Neuronal stem cell (in vitro differentiated cells): ENCODE measurements at regions not wholly inside any gene's neighbourhood (a gene's known extent, or its start where the extent isn't known, plus 50 kb on each side); places are given as distances from the start of the nearest gene placed in this dataset.

Experiments used
- DNase-seq: peaks from one replicate; pipeline ENCODE4 v3.0.0-alpha.2; 2013; ENCODE audit warnings: low spot score
- H2AFZ ChIP-seq: one replicate; pipeline ENCODE4 v1.6.1; 2013; ENCODE audit warnings: mild to moderate bottlenecking, low read length, inconsistent platforms
- H2AK5ac ChIP-seq: 2 replicates; pipeline ENCODE4 v1.6.1; 2013; ENCODE audit warnings: low read depth, mild to moderate bottlenecking, inconsistent platforms, low read length, moderate library complexity, mixed read lengths
- H2BK120ac ChIP-seq: 2 replicates; pipeline ENCODE4 v1.6.1; 2013; ENCODE audit warnings: low read depth, mild to moderate bottlenecking, inconsistent platforms, low read length, moderate library complexity, mixed read lengths
- H2BK12ac ChIP-seq: one replicate; pipeline ENCODE4 v1.6.1; 2013; ENCODE audit warnings: low read length, inconsistent platforms
- H2BK15ac ChIP-seq: 2 replicates; pipeline ENCODE4 v1.6.1; 2013; ENCODE audit warnings: mild to moderate bottlenecking, low read length, inconsistent platforms, mixed read lengths
- H2BK5ac ChIP-seq: one replicate; pipeline ENCODE4 v1.6.1; 2013; ENCODE audit warnings: inconsistent platforms, mild to moderate bottlenecking, low read length, moderate library complexity
- H3K14ac ChIP-seq: one replicate; pipeline ENCODE4 v1.6.1; 2013; ENCODE audit warnings: low read length, inconsistent platforms
- H3K18ac ChIP-seq: 2 replicates; pipeline ENCODE4 v1.6.1; 2013; ENCODE audit warnings: low read length, inconsistent platforms
- H3K23ac ChIP-seq: 2 replicates; pipeline ENCODE4 v1.6.1; 2013; ENCODE audit warnings: low read depth, mild to moderate bottlenecking, mixed read lengths, low read length, inconsistent platforms; ENCODE audit not compliant: poor library complexity
- H3K27ac ChIP-seq: replicated peaks from 3 replicates; pipeline ENCODE4 v1.5.1; 2013; ENCODE audit warnings: low read length, inconsistent platforms
- H3K27me3 ChIP-seq, 3 experiments: 2 replicates each; pipeline ENCODE4 v1.6.1; 2013; ENCODE audit warnings: low read length in 3 of 3, mild to moderate bottlenecking in 2 of 3, inconsistent platforms in 1 of 3, low read depth in 1 of 3, mixed read lengths in 1 of 3, moderate library complexity in 1 of 3; ENCODE audit not compliant: control insufficient read depth in 3 of 3, insufficient read depth in 3 of 3
- H3K36me3 ChIP-seq, 2 donors: replicated peaks in 1 of 2; 2 replicates each; pipeline ENCODE4 v1.6.1; 2013; ENCODE audit warnings: low read length in 2 of 2; ENCODE audit not compliant: control insufficient read depth in 2 of 2, insufficient read depth in 2 of 2
- H3K4ac ChIP-seq: 2 replicates; pipeline ENCODE4 v1.6.1; 2013; ENCODE audit warnings: inconsistent platforms, mild to moderate bottlenecking, low read length, moderate library complexity
- H3K4me1 ChIP-seq, 2 donors: 1 replicate in 1 of 2; 2 replicates in 1 of 2; pipeline ENCODE4 v1.6.1; 2013; ENCODE audit warnings: low read length in 2 of 2, low read depth in 1 of 2; ENCODE audit not compliant: control insufficient read depth in 2 of 2, insufficient read depth in 1 of 2
- H3K4me2 ChIP-seq: one replicate; pipeline ENCODE4 v1.6.1; 2013; ENCODE audit warnings: mild to moderate bottlenecking, low read length, inconsistent platforms; ENCODE audit not compliant: insufficient read depth, poor library complexity, severe bottlenecking
- H3K4me3 ChIP-seq, 2 donors: 2 replicates each; pipeline ENCODE4 v1.5.1; 2013; ENCODE audit warnings: low read length in 2 of 2, mild to moderate bottlenecking in 2 of 2, inconsistent platforms in 1 of 2, moderate library complexity in 1 of 2
- H3K79me1 ChIP-seq: one replicate; pipeline ENCODE4 v1.6.1; 2013; ENCODE audit warnings: low read depth, mild to moderate bottlenecking, inconsistent platforms, low read length, moderate library complexity
- H3K9ac ChIP-seq: one replicate; pipeline ENCODE4 v1.6.1; 2013; ENCODE audit warnings: mild to moderate bottlenecking, low read depth, low read length, inconsistent platforms; ENCODE audit not compliant: poor library complexity
- H3K9me3 ChIP-seq, 2 donors: replicated peaks in 1 of 2; 2 replicates each; pipeline versions ENCODE3 to v1.6.1; 2013; ENCODE audit warnings: low read length in 2 of 2, mild to moderate bottlenecking in 2 of 2, inconsistent platforms in 1 of 2, low read depth in 1 of 2, mixed read lengths in 1 of 2, moderate library complexity in 1 of 2; ENCODE audit not compliant: control insufficient read depth in 2 of 2, insufficient read depth in 1 of 2
- H4K8ac ChIP-seq: one replicate; pipeline ENCODE4 v1.6.1; 2013; ENCODE audit warnings: low read depth, mild to moderate bottlenecking, inconsistent platforms, low read length, moderate library complexity
- H4K91ac ChIP-seq: one replicate; pipeline ENCODE4 v1.6.1; 2013; ENCODE audit warnings: low read length, low read depth, mild to moderate bottlenecking, inconsistent platforms; ENCODE audit not compliant: poor library complexity
- WGBS, 2 donors: extraction: QIAGEN DNeasy Blood & Tissue Kit; methylation state at CpG; one replicate each; pipeline ENCODE4 v1.1.7; 2013; ENCODE audit warnings: missing lambda C conversion rate in 2 of 2, mixed read lengths in 1 of 2; ENCODE audit not compliant: insufficient read length in 2 of 2, insufficient replicate concordance in 1 of 2; ENCODE audit errors: extremely low coverage in 2 of 2; 5-methylcytosine and 5-hydroxymethylcytosine counted together

- Histone ChIP-seq H3K4me3 (no peak overlapping the region), H2BK5ac (no peak overlapping the region), H3K4ac (no peak overlapping the region), H2AFZ (no peak overlapping the region), H2BK120ac (no peak overlapping the region), H3K36me3 (no peaks in the 10 kb centered on the region), H3K23ac (no peak overlapping the region), H3K4me1 (no peaks in the 10 kb centered on the region), H3K18ac (no peak overlapping the region), H2BK12ac (no peak overlapping the region), H2BK15ac (no peak overlapping the region), H2AK5ac (no peak overlapping the region), H4K91ac (no peak overlapping the region), H3K27me3 (no peaks in the 10 kb centered on the region), H3K9me3 (no peaks in the 10 kb centered on the region), H3K4me2 (no peak overlapping the region), H3K14ac (no peak overlapping the region), H4K8ac (no peak overlapping the region), H3K79me1 (no peaks in the 10 kb centered on the region), H3K27ac (no peak overlapping the region), H3K9ac (no peak overlapping the region)
- no peak for DNase-seq
- no CpG with 5 or more reads among the region's 1 CpG for WGBS, 2 donors
Measured at GRCh38 chr17:71089431-71089830, 920.1 kb downstream of the KCNJ2 start.

GRCh38 chr17:71098071-71098470 is 928.7 kb downstream of the KCNJ2 start:
- Histone ChIP-seq H2BK120ac (no peak overlapping the region), H2BK15ac (no peak overlapping the region), H3K27ac (no peak overlapping the region), H3K4me2 (no peak overlapping the region), H3K9ac (no peak overlapping the region), H3K27me3 (no peaks in the 10 kb centered on the region), H4K8ac (no peak overlapping the region), H3K18ac (no peak overlapping the region), H3K23ac (no peak overlapping the region), H3K14ac (no peak overlapping the region), H4K91ac (no peak overlapping the region), H2AFZ (no peak overlapping the region), H2BK5ac (no peak overlapping the region), H3K79me1 (no peaks in the 10 kb centered on the region), H2BK12ac (no peak overlapping the region), H3K4me3 (no peak overlapping the region), H3K4me1 (no peaks in the 10 kb centered on the region), H3K36me3 (no peaks in the 10 kb centered on the region), H3K4ac (no peak overlapping the region), H2AK5ac (no peak overlapping the region), H3K9me3 (no peaks in the 10 kb centered on the region)
- no peak for DNase-seq
- WGBS, 2 donors: no CpG with 5 or more reads among the region's 4 CpGs

DNA sequence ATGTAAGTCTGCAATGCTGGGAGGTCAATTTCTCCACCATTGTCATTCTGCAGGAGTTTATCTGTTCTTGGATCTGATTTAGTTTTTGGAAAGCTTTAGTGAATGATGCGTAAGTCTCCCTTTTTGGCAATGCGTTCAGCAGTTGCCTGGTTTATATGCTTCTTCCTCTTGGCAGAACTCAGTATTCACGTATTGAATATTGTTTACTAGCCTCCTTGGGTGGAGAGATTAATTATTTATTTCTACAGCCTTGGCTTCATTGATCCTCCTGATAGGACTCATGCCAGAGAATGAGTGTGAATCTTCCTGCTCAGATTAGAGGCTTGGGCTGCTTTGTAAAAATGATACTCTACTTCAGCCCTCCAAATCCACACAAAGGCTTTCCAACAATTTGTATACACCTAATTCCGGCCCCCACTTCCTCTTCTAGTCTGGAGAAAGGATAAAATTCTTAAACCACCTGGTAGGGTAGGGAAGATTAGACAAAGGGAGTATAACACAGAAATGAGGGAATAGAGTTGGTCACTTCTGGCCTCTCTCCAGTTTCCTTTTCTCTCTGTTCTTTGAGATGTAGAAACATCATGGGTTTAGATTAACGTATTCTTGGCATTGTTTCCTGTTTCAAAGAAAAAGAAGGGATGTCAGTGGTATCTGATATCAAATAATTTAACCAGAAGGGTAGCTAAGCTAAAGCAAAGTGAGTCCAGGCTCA is 929.8 kb downstream of the KCNJ2 start:
- no peaks in the 10 kb centered on the region for H3K79me1 ChIP-seq
- no peak overlapping the region for H3K4ac ChIP-seq
- H3K23ac ChIP-seq: no peak overlapping the region
- H2BK5ac ChIP-seq: no peak overlapping the region
- no peak overlapping the region for H2BK12ac ChIP-seq
- no peaks in the 10 kb centered on the region for H3K27me3 ChIP-seq
- H3K27ac ChIP-seq: no peak overlapping the region
- no peak overlapping the region for H3K4me3 ChIP-seq
- no peak overlapping the region for H2BK120ac ChIP-seq
- no peak overlapping the region for H3K9ac ChIP-seq
- no peak overlapping the region for H3K4me2 ChIP-seq
- WGBS, 2 donors: no CpG with 5 or more reads among the region's 5 CpGs
- H4K91ac ChIP-seq: no peak overlapping the region
- H4K8ac ChIP-seq: no peak overlapping the region
- H3K14ac ChIP-seq: no peak overlapping the region
- peaks cover under 1 to 7% of the 10 kb centered on the region in 2 donors for H3K4me1 ChIP-seq
- no peak for DNase-seq
- H3K36me3 ChIP-seq: no peaks in the 10 kb centered on the region
- no peak overlapping the region for H2BK15ac ChIP-seq
- H2AFZ ChIP-seq: no peak overlapping the region
- H3K9me3 ChIP-seq: no peaks in the 10 kb centered on the region
- no peak overlapping the region for H3K18ac ChIP-seq
- H2AK5ac ChIP-seq: no peak overlapping the region

GRCh38 chr17:71102777-71103176 is 933.4 kb downstream of the KCNJ2 start:
- Histone ChIP-seq H3K79me1 (no peaks in the 10 kb centered on the region), H2BK15ac (no peak overlapping the region), H2AK5ac (no peak overlapping the region), H2BK12ac (no peak overlapping the region), H3K36me3 (no peaks in the 10 kb centered on the region), H3K18ac (no peak overlapping the region), H2BK5ac (no peak overlapping the region), H3K4me3 (no peak overlapping the region), H4K91ac (no peak overlapping the region), H4K8ac (no peak overlapping the region), H3K14ac (no peak overlapping the region), H3K27me3 (no peaks in the 10 kb centered on the region), H3K23ac (no peak overlapping the region), H3K9ac (no peak overlapping the region), H3K4me1 (peaks cover 4 to 7% of the 10 kb centered on the region in 2 donors), H3K4ac (no peak overlapping the region), H3K4me2 (no peak overlapping the region), H3K27ac (no peak overlapping the region), H2AFZ (no peak overlapping the region), H2BK120ac (no peak overlapping the region), H3K9me3 (no peaks in the 10 kb centered on the region)
- DNase-seq: no peak
